ENCODE measurements at regions not wholly inside any gene's neighbourhood (a gene's known extent, or its start where the extent isn't known, plus 50 kb on each side); places are given as distances from the start of the nearest gene placed in this dataset.

DNA sequence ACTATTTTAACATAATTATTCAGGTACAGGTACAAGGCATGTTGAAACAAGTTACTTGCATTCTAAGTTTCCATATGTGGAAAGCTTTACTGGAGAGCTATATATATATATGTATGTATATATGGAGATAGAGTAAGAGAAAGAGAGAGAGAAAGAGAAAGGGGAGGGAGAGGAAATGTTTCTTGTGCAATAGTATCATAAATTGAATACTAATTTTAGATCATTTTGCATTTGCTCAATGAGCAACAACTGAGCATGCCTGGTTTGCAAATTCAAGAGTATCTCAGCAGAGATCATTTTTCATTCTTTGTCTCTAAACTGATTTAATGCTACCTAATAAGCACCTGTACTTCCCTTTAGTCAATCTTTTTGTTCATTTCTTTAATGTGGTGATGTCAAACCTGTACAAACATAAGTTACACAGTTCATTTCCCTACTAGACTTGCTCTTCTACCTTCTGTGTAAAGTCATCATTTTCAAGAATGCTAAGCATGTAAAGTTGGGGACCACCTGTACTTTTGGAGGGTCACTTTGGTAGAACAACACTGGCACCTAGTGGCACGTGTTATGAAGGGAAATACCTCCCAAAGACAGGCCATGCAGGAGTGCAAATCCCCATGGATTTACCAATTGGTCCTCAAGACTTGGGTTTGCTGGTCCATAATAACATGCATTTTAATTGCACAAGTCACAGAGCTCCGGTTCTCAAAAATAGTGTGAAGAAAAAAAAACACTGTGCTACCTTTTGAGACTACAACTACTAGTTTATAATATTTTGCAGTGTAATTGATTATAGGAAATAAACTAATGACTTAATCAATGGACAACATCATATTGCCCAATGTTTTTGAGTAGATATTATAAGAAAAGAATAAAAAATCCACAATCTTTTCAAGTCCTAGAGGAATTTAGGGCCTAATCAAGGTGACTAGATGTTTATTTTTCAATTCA lies 431.2 kb upstream of the IGFBP3 start:
- DNase-seq: no peak

DNA sequence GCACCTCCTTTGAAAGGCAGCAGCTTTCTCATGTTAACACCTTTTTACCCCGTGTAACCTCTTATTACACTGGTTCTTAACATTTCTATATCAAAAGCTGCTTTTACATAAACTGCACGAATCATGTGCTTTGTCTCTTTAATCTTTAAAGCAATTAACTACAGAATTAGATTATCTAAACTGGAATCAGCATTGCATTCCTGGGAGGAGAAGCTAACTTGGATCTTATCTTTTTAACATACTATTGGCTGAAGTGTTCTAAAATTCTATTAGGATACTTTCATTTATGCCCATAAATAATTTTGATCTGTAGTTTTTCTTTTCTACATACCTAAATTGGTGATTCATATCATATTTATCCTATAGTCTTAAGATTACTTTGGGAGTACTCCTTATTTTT lies 428.4 kb upstream of the IGFBP3 start:
- DNase-seq: no peak

- no peak for DNase-seq
These were observed 423.5 kb upstream of the IGFBP3 start for GRCh38 chr7:46344533-46344932.

- no peak for DNase-seq
These were observed 422.7 kb upstream of the IGFBP3 start for GRCh38 chr7:46343802-46344201.

- no peak for DNase-seq
These were observed 401.9 kb upstream of the IGFBP3 start for GRCh38 chr7:46322937-46323336.

DNA sequence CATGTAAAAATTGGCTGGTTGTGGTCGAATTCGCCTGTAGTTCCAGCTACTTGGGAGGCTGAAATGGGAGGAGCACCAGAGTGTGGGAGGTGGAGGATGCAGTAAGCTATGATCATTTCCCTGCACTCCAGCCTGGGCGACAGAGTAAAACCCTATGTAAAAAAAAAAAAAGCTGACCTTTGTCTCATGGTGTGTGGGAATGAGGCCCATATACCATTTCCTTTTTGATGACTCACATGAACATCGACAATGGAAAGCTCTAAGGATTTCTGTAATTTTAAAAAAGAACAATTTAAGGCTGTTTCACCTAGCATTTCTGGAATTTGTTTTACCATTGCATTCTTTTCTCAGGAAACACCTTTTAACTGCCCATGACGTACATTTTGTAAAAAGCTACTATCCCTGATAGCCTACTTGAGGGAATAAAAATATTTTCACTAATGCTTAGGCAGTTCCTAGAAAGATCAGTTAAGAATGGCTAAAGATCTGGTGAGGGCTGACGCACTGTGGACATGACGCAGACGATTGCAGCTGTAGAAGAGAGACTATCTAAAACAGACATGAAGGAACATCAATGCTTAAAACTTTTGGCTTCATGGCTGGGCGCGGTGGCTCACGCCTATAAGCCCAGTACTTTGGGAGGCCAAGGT lies 400.6 kb upstream of the IGFBP3 start:
- DNase-seq: no peak

DNA sequence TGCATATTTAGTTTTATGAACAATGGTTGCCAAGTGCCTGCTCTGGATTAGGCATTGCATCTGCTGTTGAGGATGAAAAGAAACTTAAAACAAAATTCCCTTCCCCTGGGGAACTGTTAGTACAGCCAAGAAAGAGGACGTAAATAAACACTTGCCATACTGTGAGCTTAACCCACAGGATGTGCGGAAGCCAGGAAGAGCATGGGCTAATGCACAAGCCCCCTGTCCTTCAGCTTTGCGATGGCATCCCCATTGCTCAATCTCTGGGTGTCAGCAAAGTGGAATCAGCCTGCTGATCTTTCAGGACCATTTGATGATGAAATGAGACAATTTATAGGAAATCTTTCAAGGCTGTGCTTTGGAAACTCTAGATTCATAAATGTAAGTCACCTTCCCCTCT lies 399.9 kb upstream of the IGFBP3 start:
- no peak for DNase-seq

GRCh38 chr7:46319841-46320240 lies 398.8 kb upstream of the IGFBP3 start:
- no peak for DNase-seq

GRCh38 chr7:46318276-46318675 lies 397.2 kb upstream of the IGFBP3 start:
- no peak for DNase-seq

GRCh38 chr7:46317256-46317655 lies 396.2 kb upstream of the IGFBP3 start:
- DNase-seq: no peak

GRCh38 chr7:46315891-46316290 lies 394.8 kb upstream of the IGFBP3 start:
- no peak for DNase-seq

DNA sequence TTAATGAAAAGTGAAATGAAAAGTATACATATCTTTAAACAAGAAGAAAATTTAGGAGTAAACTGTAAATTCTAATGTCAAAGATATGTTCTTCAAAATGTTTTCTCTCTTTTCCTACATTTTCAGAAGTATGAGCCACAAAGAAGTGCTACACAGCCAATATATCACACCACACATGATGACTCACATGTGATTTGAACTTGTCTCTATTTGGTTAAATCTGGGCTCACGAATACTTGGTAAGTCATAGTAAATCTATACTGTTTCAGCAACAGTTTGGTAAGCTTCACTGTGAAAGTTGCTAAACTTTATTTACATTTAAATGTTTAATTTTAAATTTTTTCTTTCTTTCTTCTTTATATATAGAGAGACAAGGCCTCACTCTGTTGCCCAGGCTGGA lies 380.6 kb upstream of the IGFBP3 start:
- no peak for DNase-seq

DNA sequence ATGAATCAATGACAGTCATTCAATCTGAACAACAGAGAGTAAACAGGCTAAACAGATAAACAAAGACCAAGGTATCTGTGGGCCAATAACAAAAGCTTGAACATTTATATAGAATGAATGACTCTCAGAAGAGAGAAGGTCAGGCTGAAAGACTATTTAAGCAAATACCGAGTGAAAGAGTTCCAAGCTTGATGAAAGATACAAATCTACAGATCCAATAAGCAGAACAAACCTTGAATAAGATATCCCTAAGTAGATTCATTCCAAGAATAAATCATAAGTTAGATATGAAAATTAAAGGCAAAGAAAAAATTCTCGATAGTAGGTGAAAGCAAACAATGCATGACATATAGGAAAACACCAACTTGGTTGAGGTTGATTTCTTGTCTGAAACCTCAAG lies 376.4 kb upstream of the IGFBP3 start:
- DNase-seq: no peak

DNA sequence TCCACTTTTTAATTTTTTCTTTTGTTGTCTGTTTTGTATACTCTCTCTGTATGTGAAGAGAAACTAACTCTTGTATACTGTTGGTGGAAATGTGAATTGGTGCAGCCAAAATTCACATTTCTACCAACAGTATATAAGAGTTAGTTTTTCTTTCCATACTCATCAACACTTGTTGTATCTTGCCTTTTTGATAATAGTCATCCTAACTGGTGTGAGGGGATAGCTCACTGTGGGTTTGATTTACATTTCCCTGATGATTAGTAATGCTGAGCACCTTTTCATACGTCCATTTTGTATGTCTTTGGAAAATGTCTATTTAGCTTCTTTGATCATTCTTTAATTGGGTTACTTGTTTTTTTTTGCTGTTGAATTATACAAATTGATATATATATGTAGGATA lies 375.5 kb upstream of the IGFBP3 start:
- DNase-seq: no peak

GRCh38 chr7:46294381-46294780 lies 373.3 kb upstream of the IGFBP3 start:
- no peak for DNase-seq

DNA sequence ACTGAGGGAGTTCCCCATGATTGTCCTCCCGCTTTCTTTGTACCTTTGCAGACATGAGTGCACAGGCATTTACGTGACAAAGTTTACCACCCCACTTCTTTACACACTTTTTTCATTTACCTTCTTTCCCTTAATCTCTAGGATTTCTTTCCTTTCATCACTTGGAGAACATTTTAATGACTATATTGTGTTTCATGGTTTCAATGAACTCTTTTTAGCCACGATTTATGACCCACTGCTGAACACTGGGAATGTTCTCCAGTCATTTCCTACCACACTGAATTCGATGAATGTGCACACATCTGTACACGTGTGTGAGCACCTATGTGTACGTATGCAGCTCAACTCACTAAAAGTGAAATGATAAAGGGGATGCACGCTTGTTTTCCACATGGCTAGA lies 371.7 kb upstream of the IGFBP3 start:
- DNase-seq: no peak

GRCh38 chr7:46291601-46292150 lies 370.6 kb upstream of the IGFBP3 start:
- DNase-seq: no peak

GRCh38 chr7:46291050-46291438 lies 370.0 kb upstream of the IGFBP3 start:
- no peak for DNase-seq

DNA sequence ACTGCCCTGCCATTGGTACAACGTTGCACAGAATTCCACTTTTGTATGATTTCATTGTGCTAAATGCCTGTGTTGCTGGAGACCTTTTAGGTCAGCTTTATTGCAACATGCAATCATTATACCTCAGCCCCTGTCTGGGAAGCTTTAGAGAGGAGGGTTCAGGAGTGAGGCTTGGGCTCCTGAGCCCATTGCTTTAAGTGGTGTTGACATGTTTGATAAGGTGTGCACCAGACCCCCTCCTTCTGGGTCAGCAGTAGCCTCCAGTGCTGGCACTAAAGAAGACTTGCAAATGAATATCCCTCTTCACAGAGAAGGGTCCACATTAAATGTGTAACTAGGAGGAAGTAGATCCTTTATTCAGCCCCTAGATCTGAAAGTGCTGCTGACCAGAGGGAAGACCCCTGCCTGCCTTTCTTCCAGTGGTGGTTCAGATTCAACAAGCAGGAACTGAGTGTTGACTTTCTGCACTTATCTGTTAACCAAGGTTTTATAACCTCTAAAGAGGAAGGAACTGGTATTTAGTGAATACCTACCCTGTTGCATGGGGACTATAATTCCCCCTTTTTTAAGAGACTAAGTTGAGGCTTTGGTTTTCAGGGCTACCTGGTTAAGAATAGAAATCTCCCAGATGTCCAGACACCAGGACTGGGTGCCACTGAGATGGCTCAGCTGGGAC lies 369.4 kb upstream of the IGFBP3 start:
- no peak for DNase-seq

GRCh38 chr7:46288861-46289260 lies 367.8 kb upstream of the IGFBP3 start:
- no peak for DNase-seq

GRCh38 chr7:46288010-46288409 lies 366.9 kb upstream of the IGFBP3 start:
- no peak for DNase-seq

DNA sequence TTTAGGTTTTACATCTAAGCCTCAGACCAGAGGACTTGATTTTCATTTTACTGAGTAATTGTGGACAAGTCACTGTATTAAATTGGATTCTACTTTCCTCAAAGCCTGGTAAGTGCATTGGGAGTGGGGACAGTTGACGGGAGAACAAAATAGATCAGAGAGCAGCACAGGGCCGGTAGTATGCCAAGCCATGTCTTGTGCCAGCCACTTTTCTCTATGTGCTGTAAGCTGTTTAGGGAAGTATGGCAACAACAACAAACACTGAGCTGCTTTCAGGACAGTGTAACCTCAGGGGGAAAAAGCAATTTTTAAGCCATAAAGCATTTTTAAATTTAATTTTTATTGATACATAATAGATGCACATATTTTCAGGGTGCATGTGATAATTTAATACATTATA lies 365.9 kb upstream of the IGFBP3 start:
- no peak for DNase-seq

DNA sequence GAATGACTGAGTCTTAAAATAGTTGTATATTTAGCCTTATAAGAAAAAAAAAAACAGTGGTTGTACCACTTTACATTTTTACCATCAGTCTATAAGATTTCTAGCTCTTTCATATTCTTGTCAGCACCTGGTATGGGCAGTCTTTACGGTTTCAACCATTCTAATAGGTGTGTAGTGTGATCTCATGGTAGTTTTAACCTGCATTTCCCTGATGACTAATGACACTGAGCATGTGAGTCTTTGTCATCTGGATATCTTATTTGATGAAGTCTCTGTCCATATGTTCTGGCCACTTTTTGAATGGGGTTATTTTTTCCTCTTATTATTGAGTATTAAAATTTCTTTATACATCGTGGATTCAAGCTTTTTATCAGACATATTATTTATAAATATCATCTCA lies 365.3 kb upstream of the IGFBP3 start:
- no peak for DNase-seq

Data from suppressor macrophage (primary cell).